IMR-90 (cell line): ENCODE measurements at regions not wholly inside any gene's neighbourhood (a gene's known extent, or its start where the extent isn't known, plus 50 kb on each side); places are given as distances from the start of the nearest gene placed in this dataset.

Source experiments
- BHLHE40 ChIP-seq: fragments of 150-350 bp; IDR thresholded peaks from 2 replicates; pipeline ENCODE4 v1.6.1; 2016; ENCODE audit warnings: mild to moderate bottlenecking, low read depth, low read length
- CEBPB ChIP-seq: IDR thresholded peaks from 2 replicates; pipeline ENCODE4 v1.6.1; 2012; ENCODE audit warnings: low read depth, low read length, improper control_type of control experiment
- CHD1 ChIP-seq: IDR thresholded peaks from 2 replicates; pipeline ENCODE4 v1.6.1; 2012; ENCODE audit warnings: low read depth, low read length, improper control_type of control experiment
- FOS ChIP-seq: fragments of 150-350 bp; IDR thresholded peaks from 2 replicates; pipeline ENCODE4 v1.6.1; 2016; ENCODE audit warnings: low read depth, low read length
- MAZ ChIP-seq: IDR thresholded peaks from 2 replicates; pipeline ENCODE4 v1.6.1; 2012; ENCODE audit warnings: low read depth, mild to moderate bottlenecking, low read length, improper control_type of control experiment, moderate library complexity, borderline replicate concordance
- MXI1 ChIP-seq: IDR thresholded peaks from 2 replicates; pipeline ENCODE4 v1.6.1; 2012; ENCODE audit warnings: low read depth, mild to moderate bottlenecking, low read length, moderate library complexity, borderline replicate concordance
- NFE2L2 ChIP-seq: fragments of 150-350 bp; IDR thresholded peaks from 2 replicates; pipeline ENCODE4 v1.6.1; 2016; ENCODE audit warnings: low read depth, mild to moderate bottlenecking, low read length
- POLR2A ChIP-seq: IDR thresholded peaks from 2 replicates; pipeline ENCODE4 v1.6.1; 2012; ENCODE audit warnings: mild to moderate bottlenecking, low read depth, low read length
- RAD21 ChIP-seq: IDR thresholded peaks from 2 replicates; pipeline ENCODE4 v1.6.1; 2012; ENCODE audit warnings: low read length, improper control_type of control experiment
- RCOR1 ChIP-seq: IDR thresholded peaks from 2 replicates; pipeline ENCODE4 v1.6.1; 2012; ENCODE audit warnings: mild to moderate bottlenecking, low read length, improper control_type of control experiment; ENCODE audit not compliant: insufficient replicate concordance
- RFX5 ChIP-seq: IDR thresholded peaks from 2 replicates; pipeline ENCODE4 v1.8.0; 2012; ENCODE audit warnings: low read depth, mild to moderate bottlenecking, low read length, moderate library complexity
- TF ChIP-seq, protein P1 (sequence below): conservative IDR thresholded peaks from 2 replicates; pipeline ENCODE4 v1.5.1; 2012; ENCODE audit warnings: mild to moderate bottlenecking, low read depth, low read length, improper control_type of control experiment
- TF ChIP-seq, protein P2 (sequence below): fragments of 150-350 bp; IDR thresholded peaks from 2 replicates; pipeline ENCODE4 v1.6.1; 2017; ENCODE audit warnings: mild to moderate bottlenecking, antibody characterized with exemption, low read length, low read depth

DNA sequence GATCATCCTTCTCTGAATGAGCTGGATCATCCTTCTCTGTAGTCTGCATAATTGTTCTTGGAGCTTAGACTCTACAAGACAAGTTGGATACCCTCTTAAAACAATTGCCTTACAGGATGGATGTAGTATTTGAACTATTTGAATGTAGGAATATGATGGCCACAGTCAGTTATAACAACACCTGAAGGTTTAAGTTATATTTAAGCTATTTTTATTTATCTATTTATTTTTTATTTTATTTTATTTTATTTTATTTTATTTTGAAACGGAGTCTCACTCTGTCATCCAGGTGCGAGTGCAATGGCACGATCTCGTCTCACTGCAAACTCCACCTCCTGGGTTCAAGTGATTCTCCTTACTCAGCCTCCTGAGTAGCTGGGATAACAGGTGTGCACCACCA is 149.9 kb upstream of the SLIT2 start:
- TF ChIP-seq POLR2A (no peak), BHLHE40 (no peak), NFE2L2 (no peak), RFX5 (no peak), RAD21 (no peak), RCOR1 (no peak), FOS (no peak), MXI1 (no peak), CHD1 (no peak), MAZ (no peak), CEBPB (no peak)
- TF ChIP-seq, protein P1, sequence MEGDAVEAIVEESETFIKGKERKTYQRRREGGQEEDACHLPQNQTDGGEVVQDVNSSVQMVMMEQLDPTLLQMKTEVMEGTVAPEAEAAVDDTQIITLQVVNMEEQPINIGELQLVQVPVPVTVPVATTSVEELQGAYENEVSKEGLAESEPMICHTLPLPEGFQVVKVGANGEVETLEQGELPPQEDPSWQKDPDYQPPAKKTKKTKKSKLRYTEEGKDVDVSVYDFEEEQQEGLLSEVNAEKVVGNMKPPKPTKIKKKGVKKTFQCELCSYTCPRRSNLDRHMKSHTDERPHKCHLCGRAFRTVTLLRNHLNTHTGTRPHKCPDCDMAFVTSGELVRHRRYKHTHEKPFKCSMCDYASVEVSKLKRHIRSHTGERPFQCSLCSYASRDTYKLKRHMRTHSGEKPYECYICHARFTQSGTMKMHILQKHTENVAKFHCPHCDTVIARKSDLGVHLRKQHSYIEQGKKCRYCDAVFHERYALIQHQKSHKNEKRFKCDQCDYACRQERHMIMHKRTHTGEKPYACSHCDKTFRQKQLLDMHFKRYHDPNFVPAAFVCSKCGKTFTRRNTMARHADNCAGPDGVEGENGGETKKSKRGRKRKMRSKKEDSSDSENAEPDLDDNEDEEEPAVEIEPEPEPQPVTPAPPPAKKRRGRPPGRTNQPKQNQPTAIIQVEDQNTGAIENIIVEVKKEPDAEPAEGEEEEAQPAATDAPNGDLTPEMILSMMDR = no peak
- TF ChIP-seq, protein P2, sequence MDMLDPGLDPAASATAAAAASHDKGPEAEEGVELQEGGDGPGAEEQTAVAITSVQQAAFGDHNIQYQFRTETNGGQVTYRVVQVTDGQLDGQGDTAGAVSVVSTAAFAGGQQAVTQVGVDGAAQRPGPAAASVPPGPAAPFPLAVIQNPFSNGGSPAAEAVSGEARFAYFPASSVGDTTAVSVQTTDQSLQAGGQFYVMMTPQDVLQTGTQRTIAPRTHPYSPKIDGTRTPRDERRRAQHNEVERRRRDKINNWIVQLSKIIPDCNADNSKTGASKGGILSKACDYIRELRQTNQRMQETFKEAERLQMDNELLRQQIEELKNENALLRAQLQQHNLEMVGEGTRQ = no peak
